Left lung (tissue), 4 donors: ENCODE measurements at regions not wholly inside any gene's neighbourhood (a gene's known extent, or its start where the extent isn't known, plus 50 kb on each side); places are given as distances from the start of the nearest gene placed in this dataset.

Experiments
- ATAC-seq: fragments of 200-7000 bp; cut with Tn5 transposase; one replicate; pipeline ENCODE4 v1.9.1; 2020; ENCODE audit warnings: moderate library complexity
- DNase-seq, 4 donors: peaks; one replicate each; pipeline ENCODE4 v3.0.0-alpha.2; 2013 to 2020
- H3K27ac ChIP-seq, 2 donors: fragments of 200-600 bp; sonication (generic) in 1 of 2; one replicate each; pipeline versions ENCODE4 v1.5.0 to v1.8.0; 2020 to 2021
- H3K27me3 ChIP-seq, 2 donors: fragments of 200-600 bp; sonication (generic) in 1 of 2; one replicate each; pipeline versions ENCODE4 v1.5.0 to v1.8.0; 2020 to 2021
- H3K36me3 ChIP-seq, 2 donors: fragments of 200-600 bp; sonication (generic) in 1 of 2; one replicate each; pipeline versions ENCODE4 v1.5.0 to v1.8.0; 2020 to 2021
- H3K4me1 ChIP-seq, 2 donors: fragments of 200-600 bp; one replicate each; pipeline ENCODE4 v1.8.0; 2021
- H3K4me3 ChIP-seq, 2 donors: fragments of 200-600 bp; sonication (generic) in 1 of 2; one replicate each; pipeline versions ENCODE4 v1.5.0 to v1.8.0; 2020 to 2021; ENCODE audit warnings: mild to moderate bottlenecking in 1 of 2
- H3K9me3 ChIP-seq, 2 donors: fragments of 200-600 bp; sonication (generic) in 1 of 2; one replicate each; pipeline versions ENCODE4 v1.5.0 to v1.8.0; 2020 to 2021
- intact Hi-C, 2 donors: fragments of 100-400 bp; cut with DNase I; formaldehyde crosslinking; loops; one replicate each; pipeline versions ENCODE4 v1.11.2 to v1.14.2; 2022
- TF ChIP-seq, protein P1 (sequence below), 2 donors: fragments of 200-600 bp; sonication (generic) in 1 of 2; IDR thresholded peaks; one replicate each; pipeline versions ENCODE4 v1.5.0 to v1.8.0; 2021; ENCODE audit warnings: antibody characterized with exemption in 2 of 2
- donor health status: DM: no; HTN: yes; CAD: no.
- donor health status: DM: no; HTN: no; CAD: no.

DNA sequence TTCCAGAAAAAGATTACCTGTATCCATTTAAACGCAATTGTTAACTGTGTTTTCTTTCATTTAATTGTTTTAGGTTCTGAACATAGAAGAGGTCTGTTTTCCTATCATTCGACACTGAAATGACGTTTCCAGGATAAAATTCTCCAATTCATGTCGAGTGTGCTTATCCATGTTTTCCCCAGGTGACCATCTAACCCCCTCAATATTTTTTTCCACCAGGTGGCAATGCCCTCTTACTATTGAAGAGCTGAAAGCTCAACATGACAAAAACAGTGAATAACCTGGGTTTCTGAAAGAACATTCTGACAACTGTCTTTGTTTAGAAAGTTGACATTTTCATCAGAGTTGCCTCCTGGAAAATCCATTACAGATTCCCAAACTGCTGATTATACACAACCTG is 948.7 kb downstream of the KCNJ2 start:
- Histone ChIP-seq H3K4me3 (no peak overlapping the region), H3K9me3 (no peaks in the 10 kb centered on the region), H3K27me3 (no peaks in the 10 kb centered on the region), H3K4me1 (no peaks in the 10 kb centered on the region), H3K27ac (no peak overlapping the region), H3K36me3 (no peaks in the 10 kb centered on the region)
- ATAC-seq (peak; percentile 64), DNase-seq (peak in 1 of 4 donors; percentile 33)
- TF ChIP-seq, protein P1, sequence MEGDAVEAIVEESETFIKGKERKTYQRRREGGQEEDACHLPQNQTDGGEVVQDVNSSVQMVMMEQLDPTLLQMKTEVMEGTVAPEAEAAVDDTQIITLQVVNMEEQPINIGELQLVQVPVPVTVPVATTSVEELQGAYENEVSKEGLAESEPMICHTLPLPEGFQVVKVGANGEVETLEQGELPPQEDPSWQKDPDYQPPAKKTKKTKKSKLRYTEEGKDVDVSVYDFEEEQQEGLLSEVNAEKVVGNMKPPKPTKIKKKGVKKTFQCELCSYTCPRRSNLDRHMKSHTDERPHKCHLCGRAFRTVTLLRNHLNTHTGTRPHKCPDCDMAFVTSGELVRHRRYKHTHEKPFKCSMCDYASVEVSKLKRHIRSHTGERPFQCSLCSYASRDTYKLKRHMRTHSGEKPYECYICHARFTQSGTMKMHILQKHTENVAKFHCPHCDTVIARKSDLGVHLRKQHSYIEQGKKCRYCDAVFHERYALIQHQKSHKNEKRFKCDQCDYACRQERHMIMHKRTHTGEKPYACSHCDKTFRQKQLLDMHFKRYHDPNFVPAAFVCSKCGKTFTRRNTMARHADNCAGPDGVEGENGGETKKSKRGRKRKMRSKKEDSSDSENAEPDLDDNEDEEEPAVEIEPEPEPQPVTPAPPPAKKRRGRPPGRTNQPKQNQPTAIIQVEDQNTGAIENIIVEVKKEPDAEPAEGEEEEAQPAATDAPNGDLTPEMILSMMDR (IDR thresholded peaks at IDR 0.05): no peak
- intact Hi-C loops: no loop called here

DNA sequence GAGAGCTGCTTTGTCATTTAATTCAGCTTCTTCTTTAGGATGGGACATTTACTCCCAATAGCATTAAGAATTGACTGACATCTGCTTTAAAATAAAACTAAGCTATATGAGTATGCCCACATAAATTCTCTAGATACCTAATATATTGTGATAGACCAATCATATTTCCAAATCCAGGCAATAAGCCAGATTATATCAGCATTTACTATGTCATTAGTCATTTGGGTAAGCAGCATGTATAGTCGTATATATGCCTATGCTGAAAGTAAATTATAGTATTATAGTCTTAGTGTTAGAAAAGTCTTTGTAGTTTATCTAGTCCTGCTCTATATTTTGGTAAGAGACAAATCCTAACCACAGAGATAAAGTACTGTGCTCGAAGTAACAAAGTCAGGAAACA is 958.1 kb downstream of the KCNJ2 start:
- DNase-seq (no peak), ATAC-seq (no peak)
- H3K36me3 ChIP-seq: no peaks in the 10 kb centered on the region
- TF ChIP-seq, protein P1 (IDR thresholded peaks at IDR 0.05): no peak
- no peaks in the 10 kb centered on the region for H3K4me1 ChIP-seq
- no peaks in the 10 kb centered on the region for H3K27me3 ChIP-seq
- H3K27ac ChIP-seq: no peak overlapping the region
- H3K4me3 ChIP-seq: no peak overlapping the region
- intact Hi-C loops: no loop called here
- peaks cover 0 to 6% of the 10 kb centered on the region in 2 donors for H3K9me3 ChIP-seq

DNA sequence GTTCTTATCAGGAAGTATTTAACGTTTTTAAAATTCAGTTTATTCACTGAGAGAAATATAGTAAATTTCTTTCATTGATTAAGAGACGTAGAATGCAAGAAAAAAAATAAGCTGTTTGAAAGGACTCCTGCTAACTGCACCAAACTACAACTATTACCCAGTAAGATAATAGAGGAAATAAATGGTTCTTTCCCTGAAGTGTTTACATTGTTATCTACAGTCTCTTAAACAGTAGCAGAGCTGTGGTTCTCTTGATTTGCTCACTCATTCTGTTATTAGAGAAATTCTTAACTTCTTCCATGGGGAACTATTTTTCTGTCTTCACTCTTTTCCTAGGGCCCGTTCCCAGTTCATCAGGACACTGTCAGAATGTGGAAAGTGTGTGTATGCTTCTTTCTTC is 973.0 kb downstream of the KCNJ2 start:
- Histone ChIP-seq H3K36me3 (no peaks in the 10 kb centered on the region), H3K27me3 (no peaks in the 10 kb centered on the region), H3K9me3 (no peaks in the 10 kb centered on the region), H3K4me1 (no peaks in the 10 kb centered on the region), H3K4me3 (no peak overlapping the region), H3K27ac (no peak overlapping the region)
- DNase-seq (peak in 1 of 4 donors; percentile 3), ATAC-seq (peak; percentile 86)
- intact Hi-C loops: no loop called here
- TF ChIP-seq, protein P1 (IDR thresholded peaks at IDR 0.05): no peak

DNA sequence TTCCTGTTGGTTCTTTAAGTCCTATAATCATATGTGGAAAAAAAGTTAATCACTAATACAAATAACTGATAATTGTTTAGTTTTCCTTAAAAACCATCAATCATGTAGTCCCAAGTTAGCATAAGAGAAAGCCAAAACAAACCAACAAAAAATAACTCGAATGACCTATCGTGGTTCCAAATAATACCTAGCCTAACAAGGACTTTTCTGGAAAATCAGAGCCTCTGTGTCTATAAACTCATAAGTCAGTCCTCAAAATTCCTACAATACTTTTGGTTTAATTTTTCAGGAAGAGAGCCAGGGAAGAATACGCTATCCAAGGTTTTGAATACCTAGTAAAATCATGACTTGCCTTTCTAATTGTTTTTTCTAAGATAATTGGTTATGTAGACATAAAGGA is 975.3 kb upstream of the SOX9 start:
- no peak for ATAC-seq
- Histone ChIP-seq H3K27me3 (no peaks in the 10 kb centered on the region), H3K4me1 (no peaks in the 10 kb centered on the region), H3K27ac (no peak overlapping the region), H3K9me3 (no peaks in the 10 kb centered on the region), H3K4me3 (no peak overlapping the region), H3K36me3 (no peaks in the 10 kb centered on the region)
- intact Hi-C loops: no loop called here
- TF ChIP-seq, protein P1 (IDR thresholded peaks at IDR 0.05): no peak
- DNase-seq: no peak

DNA sequence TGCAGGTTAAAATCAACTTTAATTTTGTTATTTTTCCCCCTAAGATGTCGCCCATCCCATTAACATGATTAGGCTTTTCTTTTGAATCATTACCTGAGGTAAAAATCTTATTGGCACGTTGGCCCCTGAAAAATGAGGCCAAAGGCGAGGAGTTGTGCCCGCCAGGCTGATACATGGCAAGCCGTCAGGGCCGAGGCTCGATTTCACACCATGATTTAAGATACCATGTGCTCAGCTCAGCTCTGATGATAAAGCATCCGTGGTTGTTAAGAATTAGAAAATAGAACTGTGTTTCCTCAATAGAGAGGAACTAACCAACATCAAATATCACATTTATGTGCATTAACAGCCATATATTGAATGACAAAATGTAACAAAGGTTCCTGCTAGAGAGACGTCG is 972.9 kb upstream of the SOX9 start:
- Histone ChIP-seq H3K27ac (no peak overlapping the region), H3K27me3 (no peaks in the 10 kb centered on the region), H3K9me3 (no peaks in the 10 kb centered on the region), H3K36me3 (no peaks in the 10 kb centered on the region), H3K4me3 (no peak overlapping the region), H3K4me1 (no peaks in the 10 kb centered on the region)
- no peak for ATAC-seq
- TF ChIP-seq, protein P1 (IDR thresholded peaks at IDR 0.05): no peak
- intact Hi-C loops: no loop called here
- DNase-seq: no peak
